T-helper 1 cell (primary cell): ENCODE measurements at regions not wholly inside any gene's neighbourhood (a gene's known extent, or its start where the extent isn't known, plus 50 kb on each side); places are given as distances from the start of the nearest gene placed in this dataset.

ENCODE experiments used
- DNase-seq, 5 donors: peaks; one replicate each; pipeline ENCODE4 v3.0.0-alpha.2; 2012 to 2020

DNA sequence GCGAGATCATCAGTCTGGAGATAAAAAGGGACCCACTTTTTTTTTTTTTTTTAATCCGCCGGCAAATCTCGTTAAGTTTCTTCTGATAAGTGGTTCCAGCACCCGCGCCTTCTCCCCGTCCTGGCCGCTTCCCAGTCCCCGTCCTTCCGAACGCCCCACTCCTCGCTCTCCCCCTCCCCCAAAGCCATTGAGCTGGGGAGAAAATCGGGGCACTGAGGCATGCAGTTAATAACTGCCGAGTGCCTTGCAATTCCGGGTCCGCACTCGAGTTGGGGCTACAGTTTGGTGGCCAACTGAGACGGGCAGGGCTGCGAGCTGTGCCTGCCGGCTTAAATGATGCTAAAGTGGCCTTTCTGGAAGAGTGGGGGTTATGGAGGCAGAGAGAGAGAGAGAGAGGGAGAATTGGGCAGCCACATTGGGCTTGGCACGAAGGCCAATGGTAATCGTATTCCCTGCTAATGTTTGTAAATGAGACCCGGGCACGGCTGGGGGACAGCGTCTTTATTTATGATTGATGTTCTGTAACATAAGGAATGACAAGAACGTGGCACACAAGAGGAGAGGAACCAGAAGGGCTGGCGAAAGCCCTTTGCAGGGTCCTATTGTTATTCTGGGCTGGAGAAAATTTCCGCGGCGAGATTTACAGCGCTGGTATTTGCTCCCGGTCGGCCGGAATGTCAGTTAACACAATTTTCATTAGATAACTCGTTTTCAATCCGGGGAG, 115.4 kb upstream of the MYL2 start:
- no peak for DNase-seq

DNA sequence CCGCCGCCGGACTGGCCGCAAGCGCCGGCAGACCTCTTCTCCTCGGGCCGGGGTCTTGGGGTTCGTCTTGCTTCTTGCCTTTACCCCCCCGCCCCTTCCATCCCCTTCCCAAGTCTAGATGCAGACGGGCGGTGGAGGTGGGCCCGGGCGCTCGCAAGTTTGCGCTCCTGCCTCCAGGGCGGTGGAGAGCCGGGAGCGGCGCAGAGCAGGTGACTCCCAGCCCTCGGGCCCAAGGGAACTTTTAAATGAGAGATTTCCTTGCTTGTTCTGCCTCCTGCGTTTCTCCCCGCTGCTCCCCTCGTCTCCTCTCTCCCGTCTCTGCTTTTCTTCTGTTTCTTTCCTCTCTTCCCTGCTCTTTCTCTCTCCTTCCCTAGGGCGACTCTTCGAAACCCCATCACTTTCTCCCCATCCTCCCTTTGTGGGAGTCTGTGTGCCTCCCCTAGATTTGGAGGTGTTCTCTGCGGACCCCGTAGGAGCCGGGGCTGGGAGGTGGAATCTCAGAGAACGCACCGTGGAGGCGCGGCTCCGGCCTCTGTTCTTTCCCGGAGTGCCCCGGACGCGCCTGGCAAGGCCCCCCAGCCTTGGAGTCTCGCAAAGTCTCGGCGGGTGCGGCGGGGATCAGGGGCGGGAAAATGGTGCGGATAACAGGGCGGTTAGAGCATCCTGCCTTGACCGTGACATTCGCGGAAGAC, 114.7 kb upstream of the MYL2 start:
- DNase-seq, result no peak

DNA sequence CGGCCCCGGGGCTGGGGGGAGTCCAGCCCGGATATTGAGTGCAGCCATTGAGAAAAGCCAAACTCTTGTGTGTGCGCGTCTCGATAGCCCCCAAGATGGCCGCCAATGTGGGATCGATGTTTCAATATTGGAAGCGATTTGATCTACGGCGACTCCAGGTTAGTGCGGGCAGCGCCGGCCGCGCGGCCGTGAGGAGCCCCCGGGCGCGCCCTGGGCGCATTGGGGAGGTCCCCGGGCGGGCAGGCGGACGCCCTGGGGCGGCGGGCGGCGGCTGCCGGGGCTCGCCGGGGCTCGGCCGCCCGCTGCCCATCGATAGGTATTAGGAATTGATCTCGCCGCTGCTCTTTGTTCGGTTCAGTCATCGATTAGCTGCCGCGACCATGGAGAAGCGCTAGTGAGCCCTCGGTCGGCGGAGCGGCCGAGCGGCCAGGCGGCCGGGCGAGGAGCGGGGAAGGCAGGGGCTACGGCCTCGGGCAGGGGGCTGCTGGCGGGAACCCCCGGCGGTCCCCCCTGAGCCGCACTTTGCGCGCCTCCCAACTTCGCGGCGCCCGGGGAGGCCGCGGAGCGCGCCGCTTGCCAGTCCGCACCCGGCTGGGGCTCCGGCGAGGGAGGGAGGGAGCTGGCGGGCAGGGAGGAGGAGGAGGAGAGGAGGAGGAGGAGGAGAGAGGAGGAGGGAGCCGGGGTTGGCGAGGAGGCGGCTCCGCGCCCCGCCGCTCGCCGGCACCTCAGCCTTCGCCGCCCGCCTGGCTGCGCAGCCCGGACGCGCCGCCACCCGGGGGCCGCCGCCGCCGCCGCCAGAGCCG, 113.9 kb upstream of the MYL2 start, which contains the start of gene CUX2:
TSS of gene CUX2 (plus strand) at position 83 of the 803 bp plus-strand sequence.
- DNase-seq, result no peak

DNA sequence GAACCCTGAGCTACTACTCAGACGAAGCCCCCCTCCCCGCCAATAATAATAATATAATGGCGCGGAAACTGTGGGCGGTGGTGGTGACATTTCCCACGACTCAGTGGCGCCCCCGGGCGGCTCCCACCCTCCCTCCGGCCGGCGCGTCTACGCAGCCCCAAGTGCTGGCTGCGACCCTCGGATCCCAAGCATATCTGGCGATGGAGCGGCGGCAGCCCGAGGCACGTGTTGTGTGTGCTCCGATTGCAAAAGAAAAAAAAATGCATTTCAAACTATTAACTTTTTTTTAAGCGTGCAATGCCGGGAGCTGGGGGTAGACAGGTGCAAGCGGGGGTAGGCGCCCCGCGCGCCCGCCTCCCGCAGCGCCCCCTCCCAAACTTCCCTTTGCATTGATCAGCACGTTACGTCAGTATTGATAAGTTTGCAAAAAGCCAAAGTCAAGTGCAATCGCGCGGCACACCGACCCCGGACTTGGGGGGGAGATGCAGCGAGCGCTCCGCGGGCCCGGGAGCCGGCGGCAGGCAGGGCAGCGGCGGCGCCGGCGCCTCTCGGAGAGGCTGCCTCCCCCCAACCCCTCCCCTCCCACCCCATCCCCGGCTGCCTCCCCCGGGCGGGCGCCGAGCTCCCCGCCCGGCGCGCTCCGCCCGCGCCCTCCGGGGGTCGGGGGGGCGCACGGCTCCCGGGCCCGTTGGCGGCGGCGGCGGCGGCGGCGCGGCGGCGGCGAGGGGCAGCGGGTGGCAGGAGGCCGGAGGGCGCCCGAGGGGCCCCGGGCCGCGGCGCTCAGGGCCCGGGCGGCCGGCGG, 113.1 kb upstream of the MYL2 start:
- no peak for DNase-seq

DNA sequence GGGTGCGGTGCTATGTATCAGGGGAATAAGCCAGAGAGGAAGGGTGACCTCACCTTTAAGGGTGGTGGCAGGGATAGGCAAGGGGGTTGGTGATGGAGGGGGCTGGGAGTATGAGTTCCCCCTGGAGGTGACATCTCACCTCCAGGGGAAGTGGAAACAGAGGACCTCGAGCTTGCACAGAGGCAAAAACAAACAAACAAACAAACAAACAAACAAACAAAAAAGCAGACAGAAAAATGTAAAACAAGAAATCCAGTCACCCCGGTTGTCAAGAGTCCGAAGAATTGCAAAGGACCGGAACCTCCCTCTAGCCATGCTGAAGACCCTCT, 112.2 kb upstream of the MYL2 start:
- DNase-seq, result no peak

DNA sequence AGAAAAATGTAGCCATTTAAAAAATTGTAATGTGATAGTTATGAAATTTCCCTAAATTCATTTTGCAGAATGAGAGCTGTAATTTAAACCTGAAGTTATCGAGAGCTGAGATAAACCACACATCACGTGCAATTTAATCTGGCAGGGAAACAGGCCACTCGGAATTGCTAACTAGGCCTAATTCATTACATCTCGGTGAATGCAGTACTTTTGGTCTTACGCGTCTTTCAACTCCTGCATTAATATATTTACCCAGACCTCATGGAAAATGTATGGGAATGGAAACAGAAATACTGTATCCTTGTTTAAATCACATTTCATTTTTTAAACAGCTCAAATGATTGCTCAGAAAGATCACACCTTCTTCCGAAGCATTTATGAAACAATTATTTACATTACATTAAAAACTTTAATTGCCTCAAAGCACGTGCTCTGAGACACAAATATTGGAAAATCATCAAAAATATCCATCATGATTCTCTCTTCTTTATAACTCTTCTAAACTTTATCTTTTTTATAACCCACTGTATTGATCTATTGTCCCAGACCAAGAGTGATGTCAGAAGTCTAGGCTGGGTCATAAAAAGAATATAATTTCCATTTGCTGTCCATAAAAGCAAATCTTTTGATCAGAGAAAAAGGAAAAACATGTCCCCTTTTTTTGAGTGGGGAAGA, 111.7 kb upstream of the MYL2 start:
- DNase-seq, result no peak

DNA sequence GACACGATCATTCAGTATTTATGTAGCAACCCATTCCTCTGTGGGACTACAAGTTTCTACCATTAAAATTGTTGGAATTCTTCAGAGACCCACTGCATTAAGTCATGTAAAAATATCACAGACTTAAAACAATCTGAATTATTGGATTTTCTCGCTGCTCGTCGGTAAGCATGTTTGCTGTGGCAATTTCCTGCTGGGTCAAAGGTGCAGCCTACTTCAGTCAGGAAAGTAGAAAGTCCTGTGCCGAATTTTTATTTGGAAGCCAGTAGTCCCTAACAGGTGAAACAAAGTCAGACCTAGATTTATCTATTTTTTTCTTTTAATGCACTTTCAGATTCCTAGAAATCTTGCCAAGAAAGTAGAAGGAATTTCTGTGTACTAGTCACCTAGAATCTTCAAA, 110.4 kb upstream of the MYL2 start:
- DNase-seq, result no peak

DNA sequence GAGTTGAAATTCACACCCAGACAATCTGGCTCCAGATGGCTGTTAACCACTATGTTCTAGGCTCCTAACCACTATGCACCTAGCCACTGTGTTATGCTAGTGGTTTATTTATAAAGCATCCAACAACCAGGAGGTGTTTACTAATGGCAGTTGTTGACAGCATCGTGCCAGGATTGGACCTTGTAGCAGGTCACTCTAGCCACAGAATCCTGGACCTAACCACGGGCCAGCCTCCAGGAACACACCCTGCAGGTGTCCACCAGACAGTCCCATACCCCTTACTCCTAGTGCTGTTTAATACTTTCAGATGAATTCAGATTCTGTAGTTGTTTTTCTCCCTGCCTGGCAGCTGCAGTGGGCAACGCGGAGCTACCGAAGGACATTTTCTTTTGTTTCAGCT, 109.4 kb upstream of the MYL2 start:
- DNase-seq, result no peak

DNA sequence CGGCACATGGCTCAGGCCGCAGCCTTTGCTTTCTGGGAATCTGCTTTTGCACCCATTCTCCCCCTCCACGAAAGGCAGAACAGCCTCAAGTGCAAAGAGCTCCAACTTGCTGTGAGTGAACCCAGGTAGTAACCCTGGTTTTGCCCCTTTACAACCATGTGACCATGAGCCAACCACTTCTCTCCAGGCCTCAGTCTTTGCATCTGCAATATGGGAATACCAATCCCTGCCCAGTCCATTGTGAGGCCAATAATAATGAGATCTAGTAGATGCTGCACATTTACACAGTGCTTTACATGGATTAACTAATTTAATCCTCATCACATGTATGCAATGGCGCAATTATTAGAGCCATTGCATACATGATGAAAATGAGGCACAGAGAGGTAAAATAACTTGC, 108.9 kb upstream of the MYL2 start:
- no peak for DNase-seq

DNA sequence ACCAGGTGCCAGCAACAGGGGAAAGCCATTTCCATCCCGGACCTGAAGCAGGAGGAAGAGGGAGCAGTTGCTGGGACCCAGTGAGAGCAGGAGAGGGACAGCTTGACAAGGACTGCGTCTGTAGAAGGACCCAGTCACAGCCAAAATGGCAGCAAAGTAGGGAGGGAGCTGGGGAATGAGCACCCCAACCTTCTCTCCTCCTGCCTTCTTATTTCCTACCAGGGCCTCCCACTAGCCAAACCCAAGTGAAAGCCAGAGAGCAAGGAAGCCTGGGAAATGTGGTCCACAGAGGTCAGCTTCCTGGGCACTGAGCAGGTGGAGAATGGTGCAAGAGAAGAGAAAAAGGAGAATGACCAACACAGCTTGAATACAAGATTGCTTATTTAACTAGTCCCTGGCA, 108.5 kb upstream of the MYL2 start:
- no peak for DNase-seq

DNA sequence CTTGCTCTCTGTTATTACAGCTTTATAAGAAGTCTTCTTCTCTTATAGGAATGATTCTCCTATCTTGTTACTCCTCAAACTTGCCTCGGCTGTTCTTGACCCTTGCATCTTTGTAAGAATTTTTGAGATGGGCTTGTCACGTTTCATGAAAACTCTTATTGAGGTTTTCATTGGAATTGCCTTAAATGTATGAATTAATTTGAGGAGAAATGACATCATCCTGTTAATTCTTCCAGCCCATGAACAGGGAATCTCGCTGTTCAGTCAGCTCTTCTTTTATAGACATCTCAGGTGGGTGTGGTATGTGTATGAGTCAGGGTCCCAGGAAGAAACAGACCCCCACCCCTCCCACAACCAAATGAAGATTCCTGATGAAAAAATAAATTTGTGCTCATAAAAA, 107.1 kb upstream of the MYL2 start:
- no peak for DNase-seq

DNA sequence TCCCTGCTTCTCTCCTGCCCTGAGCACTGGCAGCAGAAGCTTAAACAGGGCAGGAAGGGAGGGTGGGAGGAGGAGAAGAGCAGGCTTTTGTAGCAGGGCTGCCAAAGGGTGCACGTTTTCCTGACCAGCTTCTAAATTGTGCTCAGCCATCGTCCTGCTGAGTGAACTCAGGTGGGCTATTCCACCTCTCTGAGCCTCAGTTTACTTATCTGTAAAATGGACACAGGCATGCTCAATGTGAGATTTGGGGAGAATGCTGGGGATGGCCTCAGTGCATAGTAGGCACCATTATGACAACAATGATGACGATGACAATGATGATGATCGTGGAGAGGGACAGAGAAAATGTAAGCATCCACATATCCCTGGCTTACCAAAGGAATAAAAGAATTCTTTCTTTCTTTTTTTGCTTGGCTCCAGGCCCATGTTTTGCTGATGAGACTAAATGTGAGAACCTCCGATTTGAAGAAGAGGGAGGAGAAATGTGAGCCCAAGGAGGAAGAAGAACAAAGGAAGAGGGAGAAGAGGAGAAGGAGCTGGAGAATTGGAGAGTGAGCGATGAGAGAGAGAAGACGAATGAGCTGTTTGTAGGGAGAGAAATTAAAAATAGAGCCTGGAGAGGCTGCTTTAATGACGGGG, 105.5 kb upstream of the MYL2 start:
- no peak for DNase-seq

DNA sequence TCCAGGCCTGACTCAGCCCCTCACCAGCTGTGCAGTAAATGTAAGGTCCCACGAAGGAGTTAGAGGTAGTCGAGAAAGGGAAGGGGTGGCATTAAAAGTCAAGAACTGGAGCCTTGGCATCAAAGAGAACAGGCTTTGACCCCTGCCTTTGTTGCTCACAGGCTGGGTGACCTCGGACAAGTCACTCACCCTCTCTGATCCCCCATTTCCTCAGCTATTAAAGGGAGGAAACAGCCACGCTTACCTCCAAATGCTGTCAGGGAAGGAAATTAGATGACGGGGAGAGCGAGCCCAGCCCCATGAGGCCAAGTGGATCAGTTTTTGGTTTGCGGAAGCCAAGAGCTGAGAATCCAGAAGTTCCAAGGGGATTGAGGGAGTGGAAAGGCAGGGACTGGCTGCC, 104.9 kb upstream of the MYL2 start:
- no peak for DNase-seq

DNA sequence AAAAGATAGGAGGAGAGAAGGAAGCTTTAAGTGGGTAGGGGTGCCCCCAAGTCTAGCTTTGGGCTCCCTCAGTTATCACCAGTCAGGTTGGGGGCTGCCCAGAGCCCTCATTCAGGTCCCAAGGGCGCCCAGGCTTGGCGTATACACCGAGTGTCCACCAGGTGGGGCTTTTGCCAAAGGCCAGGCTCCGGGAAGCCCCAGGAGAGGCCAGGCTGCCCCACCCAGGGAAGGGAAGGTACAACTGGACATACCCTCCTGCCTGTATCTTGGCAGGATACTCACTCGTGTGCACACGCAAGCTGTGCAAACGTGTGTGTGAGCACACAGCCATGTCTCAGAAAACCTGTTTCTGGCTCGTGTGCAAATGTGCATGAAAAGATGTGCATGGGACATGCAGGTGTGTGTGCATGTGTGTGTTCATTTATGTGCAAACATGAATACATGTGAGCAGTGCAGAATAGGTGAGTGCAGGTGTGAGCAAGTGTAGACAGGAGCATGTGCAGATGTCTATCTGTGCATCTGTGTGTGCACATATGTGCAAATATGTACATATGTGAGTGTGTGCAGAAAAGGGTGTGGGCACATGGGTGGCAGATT, 103.9 kb upstream of the MYL2 start:
- peak in 4 of 5 donors; percentile 16 to 34 (median 26) for DNase-seq

DNA sequence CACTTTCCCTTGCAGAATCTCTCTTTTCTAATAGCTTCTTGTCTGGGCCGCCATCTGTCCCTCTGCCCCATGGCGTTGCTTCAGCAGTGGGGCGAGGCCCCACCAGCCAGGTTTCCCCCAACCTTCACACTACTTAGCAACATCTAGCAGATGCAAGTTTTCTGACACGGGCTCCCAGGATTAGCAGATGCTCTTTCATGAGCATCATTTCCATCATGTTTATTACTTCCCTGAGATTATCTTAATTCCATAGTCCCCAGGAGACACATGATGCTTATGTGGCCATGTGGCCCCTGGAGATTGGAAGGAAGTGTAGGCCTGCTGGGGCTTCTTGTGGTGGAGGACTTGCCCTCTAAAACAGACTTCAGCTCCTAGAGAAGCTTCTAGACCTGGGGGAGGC, 102.0 kb upstream of the MYL2 start:
- no peak for DNase-seq

DNA sequence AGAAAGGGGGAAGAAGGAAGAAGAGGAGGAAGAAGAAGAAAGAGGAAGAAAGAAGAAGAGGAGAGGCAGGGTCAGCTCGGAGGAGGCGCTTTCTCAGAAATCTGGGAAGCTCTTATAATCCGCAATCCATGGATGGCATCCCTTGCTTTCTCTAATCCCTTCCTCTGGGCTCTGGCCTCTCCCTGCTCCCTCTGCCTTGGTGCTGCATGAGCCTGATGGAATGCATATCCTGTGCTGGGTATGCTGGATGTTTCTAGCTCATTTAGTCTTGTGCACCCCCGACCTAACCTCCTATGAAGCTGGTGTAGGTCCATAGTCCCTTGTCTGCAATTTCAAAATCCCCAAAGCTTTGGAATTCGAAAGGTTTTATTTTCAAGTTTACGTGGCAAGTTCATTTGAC, 94.2 kb upstream of the MYL2 start:
- no peak for DNase-seq

DNA sequence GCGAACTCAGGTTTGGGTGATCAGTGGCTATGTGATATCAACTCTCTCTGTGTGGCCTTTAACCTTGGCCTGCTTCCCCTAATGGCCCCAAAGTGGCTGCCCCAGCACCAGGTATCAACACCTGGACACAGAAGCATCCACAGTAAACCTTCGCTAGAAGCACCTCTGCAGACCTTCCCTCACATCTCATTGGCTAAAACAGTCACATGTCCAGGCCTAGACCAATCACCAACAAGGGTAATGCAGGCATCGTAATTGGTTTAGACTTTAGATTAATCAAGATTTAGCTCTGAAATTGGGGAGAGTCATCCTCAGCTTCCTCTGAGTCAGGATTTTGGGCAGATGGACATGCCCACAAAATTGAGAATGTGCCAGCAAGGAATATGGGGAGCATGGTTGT, 92.5 kb upstream of the MYL2 start:
- no peak for DNase-seq

DNA sequence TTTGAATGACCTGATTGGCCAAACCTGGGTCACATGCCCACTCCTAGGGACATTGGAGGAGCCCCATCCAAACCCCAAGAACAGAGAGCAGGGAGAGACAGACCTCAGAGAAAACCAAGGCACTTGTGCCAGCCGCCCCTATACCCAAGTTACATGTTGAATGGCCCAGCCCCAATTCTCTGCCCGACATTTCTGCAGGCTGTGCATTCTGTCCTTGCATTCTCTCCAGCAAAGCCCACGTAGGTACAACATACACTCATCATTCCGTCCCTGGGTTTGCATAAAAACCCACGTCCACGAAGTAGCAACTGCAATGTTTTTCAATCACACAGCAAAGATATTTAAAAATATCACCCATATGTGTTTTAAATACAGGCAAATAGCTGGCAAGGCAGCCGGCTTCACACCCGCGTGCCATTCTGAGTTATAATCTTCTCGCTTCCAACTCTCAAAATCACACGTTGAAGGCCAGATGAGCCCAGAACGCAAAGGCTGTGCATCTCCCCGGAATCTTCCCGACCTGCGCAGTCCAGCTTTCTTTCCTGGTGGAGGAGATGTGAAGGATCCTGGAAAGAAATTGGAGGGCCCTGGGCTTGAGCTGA, 91.7 kb upstream of the MYL2 start:
- DNase-seq, result no peak

DNA sequence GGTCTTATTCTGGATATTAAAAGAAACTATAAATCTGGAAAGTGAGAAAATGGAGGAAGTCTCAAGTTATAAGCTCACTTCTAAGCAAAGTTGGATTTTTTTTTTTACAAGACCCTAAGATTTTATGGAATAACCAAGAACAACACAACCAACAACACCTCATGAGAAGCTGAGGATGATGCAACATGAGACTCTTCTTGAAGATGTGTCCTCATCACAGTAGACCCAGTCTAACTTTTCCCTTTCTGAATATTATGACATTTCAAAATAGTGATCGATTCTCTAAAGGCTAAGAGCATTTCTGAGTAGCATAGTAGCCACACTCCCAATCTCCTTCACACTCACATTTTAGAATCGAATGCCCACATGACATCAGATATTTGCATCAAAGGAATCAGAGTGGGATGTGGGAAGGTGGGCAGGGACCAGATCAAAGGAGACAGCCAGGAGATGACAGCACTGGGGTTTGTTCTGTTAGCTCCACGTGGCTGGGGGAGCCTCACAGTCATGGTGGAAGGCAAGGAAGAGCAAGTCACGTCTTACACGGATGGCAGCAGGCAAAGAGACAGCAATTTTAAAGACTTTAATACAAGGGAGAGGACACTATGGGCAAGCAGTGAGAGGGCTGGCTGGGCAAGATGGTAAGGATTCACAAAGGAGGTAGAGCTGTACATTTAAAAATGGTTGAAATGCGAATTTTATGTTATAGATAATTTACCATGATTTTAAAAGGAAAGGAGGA, 90.7 kb upstream of the MYL2 start:
- DNase-seq, result no peak

DNA sequence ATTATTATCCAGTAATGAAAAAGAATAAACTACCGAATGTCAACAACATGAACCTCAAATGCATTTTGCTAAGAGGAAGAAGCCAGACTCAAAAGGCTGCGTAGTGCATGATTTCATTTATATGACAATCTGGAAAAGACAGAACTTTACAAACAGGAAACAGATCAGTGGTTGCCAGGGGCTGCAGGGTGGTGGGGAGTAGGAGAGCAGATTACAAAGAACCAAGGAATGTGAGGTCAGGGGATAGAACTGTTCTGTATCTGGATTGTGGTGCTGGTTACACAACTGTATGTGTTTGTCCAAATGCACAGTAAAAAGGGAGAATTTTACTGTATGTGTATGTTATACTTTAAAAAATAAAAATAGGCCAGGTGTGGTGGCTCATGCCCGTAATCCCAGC, 89.7 kb upstream of the MYL2 start:
- no peak for DNase-seq
